ENCODE measurements at regions not wholly inside any gene's neighbourhood (a gene's known extent, or its start where the extent isn't known, plus 50 kb on each side); places are given as distances from the start of the nearest gene placed in this dataset.
A peak's percentile ranks its signal among the peaks of the same experiment; 100 is the strongest.
"Not testable (repeated sequence)": the region's sequence is repeated elsewhere in the genome, so short reads cannot be mapped to it uniquely, and the experiment has no call there.

DNA sequence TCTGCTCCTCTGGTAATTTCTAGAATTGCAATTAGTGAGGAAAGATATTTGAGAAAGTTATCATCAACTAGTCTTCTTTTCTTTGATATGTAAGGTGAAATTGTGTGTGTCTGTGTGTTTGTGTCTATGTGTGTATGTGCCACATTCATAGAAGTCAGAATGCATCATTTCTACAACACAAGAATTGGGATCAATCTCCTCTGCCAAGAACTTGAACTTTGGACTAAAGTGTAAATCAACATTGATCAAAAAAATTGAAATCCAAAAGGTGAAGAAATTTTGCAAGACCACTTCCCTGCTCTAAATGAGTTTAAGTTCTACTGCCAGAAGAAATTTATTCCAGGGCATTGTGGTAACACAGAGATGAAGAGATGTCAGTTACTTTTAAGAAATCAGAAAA lies 1072.8 kb downstream of the GRM8 start:
- DNase-seq (ENCODE audit: low read depth in 4 of 4, low spot score in 2 of 4): no peak

DNA sequence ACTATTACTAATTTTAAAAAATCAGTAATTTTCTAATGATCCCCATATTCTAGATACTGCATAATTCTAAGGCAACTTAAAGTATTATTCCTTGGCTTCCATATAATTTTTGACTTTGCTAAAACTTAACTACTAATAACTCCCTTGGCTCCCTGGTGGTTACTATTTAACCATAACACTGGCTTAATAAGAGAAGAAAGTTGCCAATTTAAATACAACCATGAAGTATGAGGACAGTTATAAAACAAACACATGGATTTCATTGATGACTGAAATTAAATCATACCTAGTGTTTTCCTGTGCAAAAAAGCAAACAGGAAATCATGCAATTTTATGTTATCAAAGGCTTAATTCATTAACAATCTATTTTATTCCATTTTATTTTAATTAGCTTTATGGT lies 1073.9 kb downstream of the GRM8 start:
- DNase-seq (ENCODE audit: low read depth in 4 of 4, low spot score in 2 of 4): no peak

DNA sequence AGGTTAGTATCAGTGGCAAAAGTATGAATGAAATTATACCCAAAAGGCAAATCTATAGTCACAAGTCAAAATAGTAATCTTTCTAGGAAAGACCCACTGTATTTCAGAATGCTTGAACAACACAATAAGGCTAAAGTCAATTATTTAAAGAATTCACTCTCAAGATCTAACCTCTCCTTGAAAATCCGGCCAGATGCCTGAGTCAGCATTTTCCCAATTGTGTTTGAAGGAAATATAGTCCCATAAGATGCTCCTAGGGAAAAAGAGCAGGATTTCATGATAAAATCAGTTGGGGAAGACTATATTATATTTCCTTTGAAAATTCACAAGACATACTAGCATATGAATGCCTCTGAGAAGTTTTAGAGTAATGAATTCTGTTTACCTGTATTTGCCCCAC lies 1075.0 kb downstream of the GRM8 start:
- no peak for DNase-seq (ENCODE audit: low read depth in 4 of 4, low spot score in 2 of 4)

DNA sequence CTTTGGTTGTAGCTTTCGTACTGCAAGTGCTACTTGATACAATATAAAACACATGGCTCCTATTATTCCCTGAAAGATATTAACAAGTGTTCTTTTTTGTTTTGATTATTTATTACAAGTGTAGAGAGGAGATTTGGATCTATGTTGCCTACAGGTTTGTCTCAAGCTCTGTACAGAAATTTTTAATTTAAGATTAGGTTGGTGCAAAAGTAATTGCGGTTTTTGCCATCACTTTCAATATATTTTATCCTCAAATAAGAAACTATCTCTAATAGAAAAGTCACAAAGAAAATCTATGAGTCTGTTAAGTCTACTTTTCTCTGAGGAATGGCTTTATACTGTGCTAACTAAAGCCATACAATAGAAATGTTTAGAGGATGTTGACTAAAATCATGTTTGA lies 1086.1 kb downstream of the GRM8 start:
- DNase-seq (ENCODE audit: low read depth in 4 of 4, low spot score in 2 of 4): no peak

DNA sequence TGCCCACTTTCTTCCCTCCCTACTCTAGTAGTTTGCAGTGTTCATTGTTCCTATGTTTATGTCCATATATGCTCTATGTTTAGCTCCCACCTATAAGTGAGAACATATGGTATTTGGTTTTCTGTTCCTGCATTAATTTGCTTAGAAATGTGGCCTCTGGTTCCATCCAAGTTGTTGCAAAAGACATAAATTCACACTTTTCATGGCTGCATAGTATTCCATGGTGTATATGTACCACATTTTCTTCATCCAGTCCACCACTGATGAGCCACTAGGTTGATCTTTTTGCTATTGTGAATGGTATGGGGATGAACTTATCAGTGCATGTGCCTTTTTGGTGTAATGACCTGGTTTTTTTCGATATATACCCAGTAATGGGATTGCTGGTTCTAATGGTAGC lies 1089.1 kb downstream of the GRM8 start:
- DNase-seq (ENCODE audit: low read depth in 4 of 4, low spot score in 2 of 4): no peak

DNA sequence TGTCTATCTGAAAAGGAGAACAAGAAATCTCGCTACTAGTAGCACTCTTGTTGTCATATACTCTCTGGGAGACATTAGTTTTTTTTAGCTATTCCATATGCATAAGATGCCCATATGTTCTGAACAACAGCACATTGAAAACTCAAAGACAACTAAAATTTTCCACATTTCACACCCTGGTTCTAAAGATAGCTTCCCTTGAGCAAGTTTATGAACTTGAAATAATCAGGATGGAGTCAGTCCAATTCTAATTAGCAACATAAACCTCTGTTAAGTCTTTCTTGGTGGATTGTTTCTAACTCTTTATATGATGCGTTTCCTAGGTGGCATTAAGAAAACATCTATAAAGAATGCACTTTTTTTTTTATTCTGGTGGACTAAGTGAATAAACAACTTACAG lies 1095.3 kb downstream of the GRM8 start:
- DNase-seq (ENCODE audit: low read depth in 4 of 4, low spot score in 2 of 4): no peak

DNA sequence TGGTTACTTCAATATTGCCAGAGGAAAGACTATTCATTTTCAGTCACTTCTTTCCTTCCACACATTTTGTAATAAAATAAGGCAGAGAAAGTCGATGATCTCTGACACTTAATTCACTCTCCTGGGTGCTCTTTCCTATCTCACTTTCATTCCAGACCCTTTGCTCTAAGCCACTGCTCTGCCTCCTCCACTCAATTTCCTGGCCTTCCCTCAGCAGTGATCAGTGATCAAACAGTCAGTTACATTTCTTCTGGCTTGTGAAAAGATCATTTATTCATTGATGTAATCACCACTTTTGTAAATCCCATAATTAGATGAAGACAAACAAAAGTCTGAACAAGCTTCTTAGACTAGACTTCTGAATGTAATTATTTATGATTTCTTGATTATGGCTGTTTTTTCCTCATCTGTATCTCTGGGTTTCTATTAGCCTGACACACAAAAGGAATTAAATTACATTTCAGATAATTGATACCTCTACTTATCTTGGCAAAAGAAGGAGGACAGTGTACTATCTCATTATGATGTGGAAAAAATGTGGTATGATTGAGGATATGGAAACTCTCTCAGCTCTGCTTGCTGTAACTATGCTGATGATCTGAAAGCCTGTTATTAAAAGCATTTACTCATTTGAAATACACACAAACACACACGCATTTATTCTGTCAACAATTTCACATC lies 1102.3 kb downstream of the GRM8 start:
- no peak for DNase-seq (ENCODE audit: low read depth in 4 of 4, low spot score in 2 of 4)

DNA sequence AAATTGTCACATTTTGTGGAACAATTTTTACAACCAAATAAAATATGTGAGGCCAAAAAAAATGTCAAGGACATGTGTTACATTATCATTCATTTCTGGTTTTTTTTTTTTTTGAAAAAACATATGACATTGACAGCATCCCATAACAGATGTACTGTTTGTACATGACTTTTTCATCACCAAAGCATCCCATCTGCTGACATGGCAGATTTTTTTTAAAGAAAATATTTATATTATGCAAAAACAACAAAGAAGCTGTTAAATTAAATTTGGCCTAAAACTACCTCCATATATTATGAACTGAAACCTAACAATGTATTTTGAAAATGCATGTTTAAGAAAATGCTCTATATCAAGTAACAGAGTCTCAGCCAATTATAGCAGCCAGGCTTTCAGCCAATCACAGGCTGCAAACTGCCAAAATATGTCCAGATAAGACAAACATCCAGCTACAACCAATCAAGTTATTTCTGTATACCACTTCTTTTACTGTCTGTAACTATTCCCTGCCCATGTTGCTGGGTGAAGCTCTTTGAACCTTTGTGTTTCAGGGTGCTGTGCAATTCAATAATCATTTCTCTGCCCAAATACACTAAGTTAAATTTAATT lies 1111.8 kb downstream of the GRM8 start:
- DNase-seq (ENCODE audit: low read depth in 4 of 4, low spot score in 2 of 4): no peak

DNA sequence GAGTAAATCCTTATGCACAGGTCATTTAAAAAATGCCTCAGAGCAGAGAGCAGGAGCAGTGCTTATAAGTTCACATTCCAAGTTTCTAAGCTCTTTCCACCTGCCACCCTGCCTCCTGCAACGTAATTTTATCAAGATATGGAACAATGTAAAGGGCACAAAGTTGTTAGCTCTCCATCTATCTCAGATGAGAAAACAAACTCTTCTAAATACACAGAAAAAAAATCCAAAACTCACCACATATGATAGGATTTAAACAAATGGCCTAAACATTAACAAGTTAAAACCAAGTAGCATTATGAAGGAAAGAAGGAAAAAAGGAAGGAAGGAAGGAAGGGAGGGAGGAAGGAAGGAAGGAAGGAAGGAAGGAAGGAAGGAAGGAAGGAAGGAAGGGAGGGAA lies 1132.8 kb downstream of the GRM8 start:
- DNase-seq (ENCODE audit: low read depth in 4 of 4, low spot score in 2 of 4): no peak

DNA sequence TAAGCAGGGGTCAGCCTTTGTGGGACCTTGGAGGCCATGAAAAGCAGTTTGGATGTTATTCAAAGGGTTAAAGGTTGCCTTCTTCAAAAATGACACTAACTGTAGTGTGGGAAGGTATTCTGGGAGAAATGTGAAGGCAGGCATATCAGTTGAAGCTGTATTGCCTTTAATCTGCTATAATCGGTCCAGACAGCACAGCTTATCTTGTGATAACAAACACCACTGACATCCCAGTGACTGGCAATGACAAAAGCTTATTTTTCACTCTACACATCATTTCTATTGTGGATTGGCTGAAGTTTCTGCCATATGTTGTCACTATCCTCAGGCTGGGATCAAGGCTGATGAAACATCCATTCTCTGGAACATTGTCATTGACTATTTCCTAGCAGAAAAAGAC lies 1149.2 kb downstream of the GRM8 start:
- no peak for DNase-seq (ENCODE audit: low read depth in 4 of 4, low spot score in 2 of 4)

DNA sequence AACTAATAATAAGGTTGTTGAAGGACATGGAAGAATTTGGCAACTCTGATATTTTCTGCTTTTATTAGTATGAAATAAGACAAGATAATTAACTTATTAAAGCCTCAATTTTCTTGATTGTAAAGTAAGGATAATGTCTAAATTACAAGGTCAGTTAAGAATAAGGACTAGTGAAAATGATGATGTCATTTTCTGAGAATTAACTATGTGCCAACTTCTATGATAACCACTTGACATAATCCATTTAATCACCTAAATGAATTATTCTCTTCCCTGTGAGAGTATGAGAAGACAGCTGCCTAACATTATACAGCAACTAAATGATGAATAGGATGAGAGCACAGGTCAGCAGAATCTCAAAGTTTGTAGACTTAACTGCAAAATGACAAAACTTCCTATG lies 1153.4 kb upstream of the POT1 start:
- DNase-seq (ENCODE audit: low read depth in 4 of 4, low spot score in 2 of 4): no peak

DNA sequence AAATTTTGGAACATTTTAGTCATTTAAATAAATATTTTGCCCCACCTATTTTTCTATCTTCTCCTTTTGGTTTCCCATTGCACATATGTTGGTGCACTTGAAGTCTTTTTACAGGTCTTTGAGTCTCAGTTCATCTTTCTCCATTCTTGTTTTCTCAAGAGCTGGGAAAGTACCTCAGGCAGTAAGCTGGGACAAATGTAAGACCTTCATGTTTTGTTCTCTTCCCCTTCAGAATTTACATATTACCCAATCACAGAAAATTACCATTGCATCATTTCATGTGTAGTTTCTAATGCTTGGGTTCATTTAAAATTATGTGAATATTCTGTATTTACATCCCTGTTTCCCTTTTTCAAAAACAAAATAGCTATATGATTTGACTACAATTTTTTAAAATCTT lies 1150.0 kb upstream of the POT1 start:
- DNase-seq (ENCODE audit: low read depth in 4 of 4, low spot score in 2 of 4): no peak

DNA sequence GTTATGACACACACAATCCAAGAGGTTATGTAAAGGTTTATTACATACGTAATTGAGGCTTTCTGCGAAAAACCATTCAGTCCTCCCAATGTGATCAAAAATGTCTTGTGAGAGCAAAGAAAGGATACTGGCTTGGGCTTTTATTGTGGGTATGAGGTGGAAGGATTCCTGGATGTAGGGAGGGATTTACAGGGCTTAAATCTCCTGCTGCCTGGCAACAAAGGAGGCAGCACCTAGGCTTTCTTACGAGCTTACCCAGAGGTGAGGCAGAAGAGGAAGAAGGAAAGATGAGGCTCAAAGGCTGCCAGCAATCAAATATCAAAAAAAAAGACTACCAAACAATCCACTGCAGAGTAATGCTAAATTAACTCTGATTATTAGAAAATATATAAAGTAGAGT lies 1149.5 kb upstream of the POT1 start:
- DNase-seq (ENCODE audit: low read depth in 4 of 4, low spot score in 2 of 4): no peak

DNA sequence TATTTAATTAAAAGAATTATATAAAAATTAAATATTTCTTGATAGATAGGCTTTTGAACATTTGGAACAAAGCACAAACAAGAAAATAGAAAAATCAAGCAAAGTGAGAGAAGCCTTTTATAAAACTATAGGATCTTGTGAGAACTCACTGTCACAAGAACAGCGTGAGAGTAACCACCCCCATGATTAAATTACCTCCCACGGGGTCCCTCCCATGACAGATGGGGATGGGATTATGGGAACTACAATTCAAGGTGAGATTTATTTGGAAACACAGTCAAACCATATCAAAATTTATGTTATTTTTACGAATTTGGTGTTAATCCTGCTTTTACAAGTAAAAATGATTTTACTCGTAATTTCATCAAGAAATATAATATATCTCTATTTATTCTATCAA lies 1136.1 kb upstream of the POT1 start:
- DNase-seq (ENCODE audit: low read depth in 4 of 4, low spot score in 2 of 4): no peak

DNA sequence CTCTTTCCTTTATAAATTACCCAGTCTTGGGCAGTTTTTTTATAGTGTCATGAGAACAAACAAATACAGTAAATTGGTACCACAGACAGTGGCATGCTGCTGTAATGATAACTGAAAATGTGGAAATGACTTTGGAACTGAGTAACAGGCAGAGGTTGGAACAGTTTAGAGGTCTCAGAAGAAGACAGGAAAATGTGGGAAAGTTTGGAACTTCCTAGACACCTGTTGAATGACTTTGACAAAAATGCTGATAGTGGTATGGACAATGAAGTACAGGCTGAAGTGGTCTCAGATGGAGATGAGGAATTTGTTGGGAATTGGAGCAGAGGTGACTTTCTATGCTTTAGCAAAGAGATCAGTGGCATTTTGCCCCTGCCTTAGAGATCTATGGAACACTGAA lies 1128.4 kb upstream of the POT1 start:
- no peak for DNase-seq (ENCODE audit: low read depth in 4 of 4, low spot score in 2 of 4)

DNA sequence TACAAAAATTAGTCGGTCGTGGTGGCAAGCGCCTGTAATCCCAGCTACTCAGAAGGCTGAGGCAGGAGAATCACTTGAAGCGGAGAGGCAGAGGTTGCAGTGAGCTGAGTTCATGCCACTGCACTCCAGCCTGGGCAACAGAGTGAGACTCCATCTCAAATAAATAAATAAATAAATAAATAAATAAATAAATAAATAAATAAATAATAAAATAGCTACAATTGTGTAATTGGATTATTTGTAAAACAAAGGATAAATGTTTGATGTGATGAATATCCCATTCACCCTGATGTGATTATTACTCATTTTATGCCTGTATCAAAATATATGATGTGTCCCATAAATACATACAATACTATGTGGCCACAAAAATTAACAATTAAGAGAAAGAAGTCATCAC lies 1127.0 kb upstream of the POT1 start:
- not testable (repeated sequence) for DNase-seq (ENCODE audit: low read depth in 4 of 4, low spot score in 2 of 4)

DNA sequence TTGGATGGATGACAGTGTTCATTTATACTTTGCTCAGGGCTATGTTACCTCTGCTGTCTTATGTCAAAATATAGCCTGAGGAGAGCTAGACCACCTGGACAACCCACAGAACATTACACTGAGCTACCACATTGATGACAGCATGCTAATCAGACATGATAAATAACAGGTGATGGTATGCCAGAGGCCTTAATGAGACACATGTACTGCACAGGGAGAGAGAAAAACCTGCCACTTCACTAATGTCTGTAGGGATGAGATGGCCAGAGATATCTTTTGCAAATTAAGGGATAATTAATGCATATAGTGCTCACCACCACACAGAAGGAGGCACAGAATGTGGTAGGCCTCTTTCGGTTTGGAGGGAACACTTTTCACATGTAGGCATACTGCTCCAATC lies 1122.6 kb upstream of the POT1 start:
- DNase-seq (ENCODE audit: low read depth in 4 of 4, low spot score in 2 of 4): no peak

DNA sequence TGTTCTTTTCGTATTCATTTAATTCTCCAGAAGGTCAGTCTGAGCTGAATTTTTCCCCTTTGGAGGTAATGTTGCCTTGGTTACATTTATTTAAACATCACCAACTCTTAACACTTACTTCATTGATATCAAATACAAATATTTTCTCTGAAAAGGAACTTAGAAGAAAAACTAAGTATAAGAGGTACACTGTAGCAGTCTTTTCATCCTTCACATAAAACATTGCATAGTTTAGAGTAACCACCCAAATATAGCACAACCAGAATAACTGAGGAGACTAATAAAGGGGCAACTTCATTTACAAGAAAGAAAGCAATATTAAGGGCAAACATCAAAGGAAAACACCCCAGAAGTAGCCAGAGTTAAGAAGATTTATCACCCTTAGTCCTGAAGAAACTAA lies 1115.0 kb upstream of the POT1 start:
- DNase-seq (ENCODE audit: low read depth in 4 of 4, low spot score in 2 of 4): no peak

DNA sequence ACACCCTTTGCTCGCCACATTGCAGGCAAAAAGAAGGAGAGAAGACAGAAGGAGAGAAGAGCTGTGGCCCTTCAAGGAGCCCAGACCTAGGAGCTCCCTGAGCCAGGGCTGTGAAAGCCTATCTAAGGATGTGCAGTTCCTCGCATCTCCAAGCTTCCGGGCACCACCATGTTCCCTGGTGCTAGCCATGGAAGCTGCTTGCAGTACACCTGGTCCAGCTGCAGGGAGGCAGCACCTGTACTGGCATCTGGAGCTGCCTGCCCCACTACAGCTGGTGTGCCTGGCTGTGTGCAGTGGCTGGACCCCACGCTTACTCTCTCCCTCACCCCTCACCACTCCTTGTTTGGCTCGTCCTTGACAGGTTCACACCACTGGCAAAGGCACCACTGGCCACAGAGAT lies 1111.8 kb upstream of the POT1 start:
- no peak for DNase-seq (ENCODE audit: low read depth in 4 of 4, low spot score in 2 of 4)

DNA sequence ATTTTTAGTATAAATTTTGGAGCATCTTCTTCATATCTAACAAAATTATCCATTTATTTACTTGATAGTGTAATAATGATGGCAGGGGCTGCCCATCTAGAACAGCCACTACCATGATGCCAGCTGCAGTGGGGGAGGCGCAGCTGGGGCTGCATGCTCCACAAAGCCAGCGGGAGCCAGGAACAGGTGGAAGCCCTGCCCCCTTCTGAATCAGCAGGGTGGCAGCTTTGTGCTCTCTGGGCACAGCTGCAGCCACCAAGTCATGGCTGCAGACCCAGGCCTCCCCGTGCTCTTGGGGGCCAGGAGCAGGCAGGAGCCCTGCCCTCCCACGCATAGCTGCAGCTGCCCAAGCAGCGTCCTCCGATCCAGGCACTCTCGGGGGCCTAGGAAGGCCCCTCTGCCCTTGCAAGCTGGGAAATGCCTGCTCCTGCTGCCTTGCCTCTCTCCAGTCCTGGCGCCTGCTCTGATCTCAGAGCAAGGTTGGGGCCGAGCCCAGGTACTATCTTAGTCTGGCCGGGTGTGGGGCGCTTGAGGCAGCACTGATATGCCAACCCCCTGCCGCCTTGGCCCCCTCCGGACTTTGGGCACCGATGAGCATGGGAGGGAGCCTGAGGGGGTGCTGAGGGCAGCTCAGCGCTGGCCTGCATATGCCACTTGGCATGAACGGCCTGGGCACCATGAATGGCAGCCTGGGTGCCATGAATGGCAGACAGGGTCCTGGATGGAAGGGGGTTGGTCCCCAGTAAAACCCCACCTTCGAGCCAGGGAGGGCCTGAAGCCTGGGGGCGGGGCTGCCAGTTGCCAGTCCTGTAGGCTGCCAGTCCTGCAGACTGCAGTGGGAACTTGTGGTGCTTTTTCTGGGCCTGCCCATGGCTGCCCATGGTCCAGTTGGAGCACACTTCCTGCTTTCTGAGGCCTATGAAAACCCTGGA lies 1110.8 kb upstream of the POT1 start:
- no peak for DNase-seq (ENCODE audit: low read depth in 4 of 4, low spot score in 2 of 4)

DNA sequence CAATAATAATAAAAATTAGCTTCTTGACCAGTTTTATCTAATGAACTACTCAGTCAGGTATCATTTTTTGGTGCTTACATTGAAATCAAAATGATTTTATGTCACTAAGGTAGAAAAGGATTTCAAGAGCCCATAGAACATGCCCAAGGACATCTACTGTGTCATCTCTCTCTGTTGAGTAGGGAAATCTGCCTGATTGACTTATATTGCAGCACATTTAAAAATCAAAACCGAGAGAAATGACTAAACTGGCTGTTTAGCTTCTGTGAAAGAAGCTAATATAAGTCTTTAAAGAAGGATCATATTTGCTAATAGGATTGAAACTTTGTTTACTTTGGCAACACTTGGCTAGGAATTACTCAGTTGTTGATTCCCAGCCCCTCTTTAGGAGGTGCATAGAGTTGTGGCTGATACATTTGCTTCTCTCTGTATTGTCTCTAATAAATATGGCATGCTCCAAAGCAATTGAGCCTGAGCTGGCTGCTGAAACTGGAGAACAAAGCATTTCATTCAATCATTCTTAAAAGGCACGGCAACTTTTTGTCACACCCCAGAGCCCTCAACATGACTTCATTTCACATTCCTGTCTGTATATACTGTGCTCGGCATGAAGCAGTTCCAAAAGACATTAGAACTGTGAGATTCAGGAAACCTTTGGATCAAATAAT lies 1096.9 kb upstream of the POT1 start:
- peak in 2 of 4 donors; percentile 17 to 19 for DNase-seq (ENCODE audit: low read depth in 4 of 4, low spot score in 2 of 4)
